SH-SY5Y (cell line): ENCODE measurements at regions not wholly inside any gene's neighbourhood (a gene's known extent, or its start where the extent isn't known, plus 50 kb on each side); places are given as distances from the start of the nearest gene placed in this dataset.

Experiments
- GATA2 ChIP-seq: IDR thresholded peaks from 2 replicates; pipeline ENCODE4 v1.6.1; 2011; ENCODE audit warnings: mild to moderate bottlenecking, low read depth, low read length
- GATA3 ChIP-seq: IDR thresholded peaks from 2 replicates; pipeline ENCODE4 v1.6.1; 2011; ENCODE audit warnings: low read depth, mild to moderate bottlenecking, low read length, moderate library complexity

DNA sequence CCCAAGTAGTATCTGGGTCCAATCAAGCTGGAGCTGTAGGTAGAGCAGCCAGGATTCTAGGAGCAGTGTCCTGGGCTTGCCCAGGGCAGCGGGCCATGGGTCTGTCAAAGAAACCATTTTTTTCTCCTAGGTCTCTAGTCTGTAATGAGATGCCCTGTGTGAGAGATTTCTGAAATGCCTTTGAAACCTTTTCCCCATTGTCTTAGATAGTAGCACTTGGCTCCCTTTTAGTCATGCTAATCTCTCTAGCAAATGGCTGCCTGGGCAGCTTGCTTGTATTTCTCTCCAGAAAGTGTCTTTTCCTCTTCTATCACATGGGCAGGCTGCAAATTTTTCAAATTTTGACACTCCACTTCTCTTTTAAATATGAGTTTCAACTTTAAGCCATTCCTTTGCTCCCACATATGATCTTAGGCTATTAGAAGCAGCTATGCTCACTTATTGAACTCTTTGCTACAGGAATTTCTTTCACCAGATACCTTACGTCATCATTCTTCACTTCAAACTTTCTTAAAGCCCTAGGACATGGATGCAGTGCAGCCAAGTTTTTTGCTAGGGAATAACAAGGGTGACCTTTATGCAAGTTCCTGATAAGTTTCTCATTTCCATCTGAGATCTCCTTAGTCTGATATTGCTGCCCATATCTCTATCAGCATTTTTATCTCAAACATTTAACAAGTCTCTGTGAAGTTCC, 890.2 kb upstream of the VRK2 start:
- TF ChIP-seq GATA2 (no peak), GATA3 (no peak)
